Thymus (tissue), 11 donors: ENCODE measurements at regions not wholly inside any gene's neighbourhood (a gene's known extent, or its start where the extent isn't known, plus 50 kb on each side); places are given as distances from the start of the nearest gene placed in this dataset.
"Not testable (repeated sequence)": the region's sequence is repeated elsewhere in the genome, so short reads cannot be mapped to it uniquely, and the experiment has no call there.

Experiments used
- DNase-seq, 9 donors: peaks; one replicate each; pipeline ENCODE4 v3.0.0-alpha.2; 2013; ENCODE audit warnings: low spot score in 9 of 9, low read depth in 6 of 9, missing footprints in 1 of 9
- H3K27ac ChIP-seq, 2 donors: one replicate each; pipeline ENCODE4 v1.5.1; 2013; ENCODE audit warnings: control low read depth in 1 of 2, low read depth in 1 of 2, low read length in 1 of 2, mild to moderate bottlenecking in 1 of 2, moderate library complexity in 1 of 2
- H3K27me3 ChIP-seq, 2 donors: one replicate each; pipeline ENCODE4 v1.5.1; 2013; ENCODE audit warnings: low read length in 1 of 2; ENCODE audit not compliant: control insufficient read depth in 2 of 2, insufficient read depth in 1 of 2
- H3K36me3 ChIP-seq, 2 donors: one replicate each; pipeline ENCODE4 v1.5.1; 2013; ENCODE audit warnings: low read length in 1 of 2, mild to moderate bottlenecking in 1 of 2, moderate library complexity in 1 of 2; ENCODE audit not compliant: control insufficient read depth in 2 of 2, insufficient read depth in 2 of 2
- H3K4me1 ChIP-seq, 2 donors: one replicate each; pipeline ENCODE4 v1.5.1; 2013; ENCODE audit warnings: low read length in 2 of 2; ENCODE audit not compliant: control insufficient read depth in 2 of 2, insufficient read depth in 2 of 2
- H3K4me3 ChIP-seq, 2 donors: one replicate each; pipeline ENCODE4 v1.5.1; 2013; ENCODE audit warnings: low read length in 2 of 2, control low read depth in 1 of 2, mild to moderate bottlenecking in 1 of 2
- H3K9me3 ChIP-seq, 2 donors: one replicate each; pipeline ENCODE4 v1.5.1; 2013; ENCODE audit warnings: low read length in 1 of 2, mild to moderate bottlenecking in 1 of 2; ENCODE audit not compliant: control insufficient read depth in 2 of 2, insufficient read depth in 1 of 2
- WGBS: extraction: QIAGEN DNeasy Blood & Tissue Kit; methylation state at CpG from one replicate; pipeline ENCODE4 v1.1.7; 2013; 5-methylcytosine and 5-hydroxymethylcytosine counted together
- donor health status: healthy.

- 97% methylated on average over 2 of the region's 2 CpGs for WGBS
- Histone ChIP-seq H3K27ac (no peak overlapping the region), H3K4me1 (no peaks in the 10 kb centered on the region), H3K4me3 (no peak overlapping the region), H3K36me3 (no peaks in the 10 kb centered on the region), H3K27me3 (no peaks in the 10 kb centered on the region), H3K9me3 (no peaks in the 10 kb centered on the region)
- DNase-seq: no peak
Measured at GRCh38 chr6:130610303-130610702, 216.9 kb upstream of the SMLR1 start.

GRCh38 chr6:130611366-130611765 is 215.8 kb upstream of the SMLR1 start:
- WGBS: 93% methylated on average over 7 of the region's 7 CpGs
- H3K9me3 ChIP-seq: no peaks in the 10 kb centered on the region
- H3K4me3 ChIP-seq: no peak overlapping the region

GRCh38 chr6:130613176-130613575 is 214.0 kb upstream of the SMLR1 start:
- Histone ChIP-seq H3K4me3 (no peak overlapping the region), H3K27ac (no peak overlapping the region), H3K4me1 (no peaks in the 10 kb centered on the region), H3K36me3 (no peaks in the 10 kb centered on the region), H3K27me3 (no peaks in the 10 kb centered on the region), H3K9me3 (no peaks in the 10 kb centered on the region)
- WGBS: 97% methylated on average over 7 of the region's 7 CpGs
- DNase-seq: no peak

More at GRCh38 chr6:130611366-130611765, 215.8 kb upstream of the SMLR1 start:
- Histone ChIP-seq H3K36me3 (no peaks in the 10 kb centered on the region), H3K4me1 (no peaks in the 10 kb centered on the region), H3K27ac (no peak overlapping the region), H3K27me3 (no peaks in the 10 kb centered on the region)
- DNase-seq: no peak

- H3K4me1 ChIP-seq: no peaks in the 10 kb centered on the region
- H3K9me3 ChIP-seq: no peaks in the 10 kb centered on the region
- DNase-seq: no peak
- H3K27me3 ChIP-seq: no peaks in the 10 kb centered on the region
- WGBS: 93% methylated on average over 1 of the region's 1 CpG
- H3K27ac ChIP-seq: no peak overlapping the region
- H3K36me3 ChIP-seq: no peaks in the 10 kb centered on the region
- H3K4me3 ChIP-seq: no peak overlapping the region
Measured at GRCh38 chr6:130615816-130616215, 211.4 kb upstream of the SMLR1 start.

GRCh38 chr6:130617658-130618057 is 209.5 kb upstream of the SMLR1 start:
- Histone ChIP-seq H3K4me1 (no peaks in the 10 kb centered on the region), H3K27ac (no peak overlapping the region), H3K9me3 (no peaks in the 10 kb centered on the region), H3K36me3 (no peaks in the 10 kb centered on the region), H3K27me3 (no peaks in the 10 kb centered on the region), H3K4me3 (no peak overlapping the region)
- DNase-seq: no peak
- WGBS: 94% methylated on average over 2 of the region's 2 CpGs

DNA sequence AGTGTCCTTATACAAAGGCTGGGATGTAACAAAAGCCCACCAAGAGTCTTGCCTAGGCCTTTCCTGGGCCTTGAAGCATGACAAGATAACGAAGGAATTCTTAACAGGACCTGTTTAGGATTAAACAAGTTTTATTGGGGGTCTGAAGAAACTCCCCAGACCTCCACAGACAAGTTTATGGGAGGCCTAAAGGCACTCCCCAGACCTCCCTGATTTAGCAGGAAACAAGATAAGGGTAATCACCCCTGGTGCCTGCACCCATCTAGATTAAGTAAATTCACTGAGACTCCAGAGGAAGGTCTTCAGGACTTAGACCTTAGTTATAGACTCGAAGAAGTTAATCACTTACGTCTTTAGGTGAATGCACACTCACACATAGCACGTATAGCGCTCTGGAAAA is 208.4 kb upstream of the SMLR1 start:
- not testable (repeated sequence) for H3K9me3 ChIP-seq, H3K36me3 ChIP-seq, DNase-seq, H3K27ac ChIP-seq, H3K4me3 ChIP-seq, H3K4me1 ChIP-seq, H3K27me3 ChIP-seq
- 96% methylated on average over 5 of the region's 5 CpGs for WGBS

DNA sequence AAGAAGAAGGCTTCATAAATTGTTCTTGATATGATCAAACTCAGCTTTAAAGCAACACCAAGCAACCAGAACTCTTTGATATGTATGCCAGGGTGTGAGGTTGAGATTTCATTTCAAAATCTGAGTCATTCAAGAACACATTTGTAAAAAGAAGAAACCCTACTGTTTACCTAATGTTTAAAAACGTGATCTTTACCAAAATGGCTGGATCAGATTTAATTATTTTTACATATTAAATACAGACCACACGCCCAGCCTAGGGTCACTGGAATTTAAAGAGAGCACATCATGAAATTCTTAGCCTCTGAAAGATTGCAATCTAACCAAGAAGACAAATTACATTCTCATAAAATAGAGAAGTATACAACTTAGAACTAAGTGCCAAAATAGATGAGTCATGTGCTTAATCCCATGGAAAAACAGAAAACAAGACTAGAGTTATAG is 206.8 kb upstream of the SMLR1 start:
- no peaks in the 10 kb centered on the region for H3K27me3 ChIP-seq
- 89% methylated on average over 2 of the region's 2 CpGs for WGBS
- no peak overlapping the region for H3K27ac ChIP-seq
- no peaks in the 10 kb centered on the region for H3K4me1 ChIP-seq
- DNase-seq: peak in 1 of 9 donors; percentile 14
- no peak overlapping the region for H3K4me3 ChIP-seq
- H3K36me3 ChIP-seq: no peaks in the 10 kb centered on the region
- H3K9me3 ChIP-seq: no peaks in the 10 kb centered on the region

DNA sequence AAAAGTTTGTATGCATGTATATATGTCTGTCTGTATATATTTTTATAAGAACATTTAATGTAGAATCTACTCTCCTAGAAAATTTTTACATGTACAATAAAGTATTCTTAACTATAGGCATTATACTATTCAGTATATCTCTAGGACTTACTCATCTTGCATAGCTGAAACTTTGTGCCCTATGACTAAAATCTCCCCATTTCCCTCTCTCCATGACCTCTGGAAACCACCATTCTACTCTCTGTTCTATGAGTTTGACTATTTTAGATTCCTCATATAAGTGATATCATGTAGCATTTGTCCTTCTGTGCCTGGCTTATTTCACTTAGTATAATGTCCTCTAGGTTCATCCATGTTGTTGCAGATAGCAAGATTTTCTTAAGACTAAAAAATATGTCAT is 205.1 kb upstream of the SMLR1 start:
- H3K4me1 ChIP-seq: no peaks in the 10 kb centered on the region
- H3K36me3 ChIP-seq: no peaks in the 10 kb centered on the region
- no peaks in the 10 kb centered on the region for H3K27me3 ChIP-seq
- no peaks in the 10 kb centered on the region for H3K9me3 ChIP-seq
- no peak overlapping the region for H3K4me3 ChIP-seq
- H3K27ac ChIP-seq: no peak overlapping the region
- DNase-seq: no peak

- Histone ChIP-seq H3K9me3 (no peaks in the 10 kb centered on the region), H3K27me3 (no peaks in the 10 kb centered on the region)
- WGBS: 97% methylated on average over 2 of the region's 2 CpGs
Measured at GRCh38 chr6:130624046-130624445, 203.2 kb upstream of the SMLR1 start.

More at GRCh38 chr6:130624046-130624445, 203.2 kb upstream of the SMLR1 start:
- no peaks in the 10 kb centered on the region for H3K36me3 ChIP-seq
- no peak overlapping the region for H3K27ac ChIP-seq
- H3K4me1 ChIP-seq: no peaks in the 10 kb centered on the region
- DNase-seq: no peak
- no peak overlapping the region for H3K4me3 ChIP-seq
